HT-29 (cell line): ENCODE measurements at regions not wholly inside any gene's neighbourhood (a gene's known extent, or its start where the extent isn't known, plus 50 kb on each side); places are given as distances from the start of the nearest gene placed in this dataset.

Source experiments
- DNase-seq: peaks from one replicate; pipeline ENCODE4 v3.0.0-alpha.2; 2015; ENCODE audit warnings: low spot score

DNA sequence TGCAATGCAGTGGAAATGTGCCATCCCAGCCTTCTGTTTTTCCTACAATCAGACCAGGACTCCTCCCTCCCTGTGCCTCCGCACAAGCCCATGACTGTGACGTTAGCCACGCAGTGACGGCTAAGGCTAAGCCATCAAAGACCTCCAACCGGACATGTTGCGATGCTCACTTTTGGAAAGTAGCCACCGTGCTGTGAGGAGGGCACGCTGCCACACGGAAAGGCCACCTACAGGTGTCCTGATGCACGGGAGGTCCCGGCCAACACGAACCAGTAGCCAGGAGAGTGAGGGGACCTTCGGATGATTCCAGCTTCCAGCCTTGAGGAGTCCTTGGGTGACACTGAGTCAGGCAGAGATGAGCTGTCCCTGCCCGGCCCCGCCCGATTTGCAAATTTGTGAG is 53.9 kb downstream of the FOXL1 start:
- DNase-seq, result no peak

DNA sequence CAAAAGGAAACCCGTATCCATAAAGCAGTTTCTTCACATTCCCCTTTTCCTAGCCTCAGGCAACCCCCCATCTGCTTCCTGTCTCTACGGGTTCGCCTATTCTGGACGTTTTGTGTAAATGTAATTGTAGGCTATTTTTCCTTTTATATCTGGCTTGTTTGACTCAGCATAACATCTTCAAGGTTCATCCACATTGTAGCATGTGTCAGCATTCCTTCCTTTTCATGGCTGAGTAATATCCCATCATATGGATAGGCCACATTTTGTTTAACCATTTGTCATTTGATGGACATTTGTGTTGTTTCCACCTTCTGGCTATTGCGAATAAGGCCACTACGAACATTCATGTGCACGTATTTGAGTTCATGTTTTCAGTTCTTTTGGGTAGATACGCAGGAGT is 54.6 kb downstream of the FOXL1 start:
- no peak for DNase-seq

DNA sequence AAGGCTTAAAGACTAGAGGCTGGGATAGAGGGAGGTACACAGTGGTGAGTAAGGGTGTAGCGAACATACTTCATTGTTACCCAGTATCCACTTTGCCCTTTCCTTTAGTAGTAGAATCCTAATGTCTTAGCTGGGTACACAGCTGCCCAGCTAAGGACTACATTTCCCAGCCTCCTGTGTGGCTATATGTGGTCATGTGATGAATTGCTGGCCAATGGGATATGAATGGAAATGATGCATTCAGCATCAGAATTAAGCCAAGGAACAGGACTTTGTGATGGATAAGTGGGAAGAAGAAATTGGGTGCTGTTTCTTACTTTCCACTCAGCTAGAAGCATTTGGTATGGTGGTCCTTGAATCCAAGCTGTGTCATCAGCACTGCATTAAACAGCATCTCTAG is 55.9 kb downstream of the FOXL1 start:
- no peak for DNase-seq

- DNase-seq, result no peak
Measured at GRCh38 chr16:86635176-86635876, 57.0 kb downstream of the FOXL1 start.

DNA sequence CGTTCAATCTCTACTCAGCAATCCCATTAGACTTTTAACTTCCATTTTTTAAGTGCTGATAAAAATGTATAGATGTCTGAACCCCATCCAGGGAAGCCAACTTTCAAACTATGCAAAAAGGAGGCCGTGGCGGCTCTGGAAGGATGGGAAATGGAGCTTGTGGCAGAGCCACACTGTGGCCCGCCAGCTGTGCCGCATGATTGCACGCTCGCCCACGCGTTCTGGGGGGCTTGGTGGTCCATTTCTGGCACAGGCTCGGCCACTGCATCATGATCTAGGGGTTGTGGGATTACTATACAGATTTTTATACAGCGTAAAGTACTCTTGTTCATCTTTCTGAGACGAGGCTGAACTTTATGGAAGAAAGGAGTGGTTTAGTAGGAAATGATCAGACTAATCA is 57.6 kb downstream of the FOXL1 start:
- no peak for DNase-seq

DNA sequence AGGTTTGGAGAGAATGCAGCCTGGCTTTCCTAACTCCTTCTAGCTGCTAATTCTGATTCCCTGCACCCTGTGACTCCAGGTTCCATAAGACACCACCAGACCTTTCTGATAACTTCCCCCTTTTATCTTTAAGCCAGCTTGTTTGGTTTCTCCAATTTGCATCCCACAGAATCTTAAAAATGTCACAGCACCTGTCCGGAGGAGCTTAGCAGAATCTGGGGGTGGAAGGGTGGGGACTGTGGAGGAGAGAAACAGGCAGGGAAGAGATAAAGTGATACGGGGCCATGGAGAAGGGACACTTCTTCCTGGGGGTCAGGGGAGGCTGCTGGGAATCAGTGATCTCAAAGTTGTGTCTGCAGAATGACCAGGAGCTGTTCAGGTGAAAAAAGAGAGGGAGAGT is 59.4 kb downstream of the FOXL1 start:
- no peak for DNase-seq

DNA sequence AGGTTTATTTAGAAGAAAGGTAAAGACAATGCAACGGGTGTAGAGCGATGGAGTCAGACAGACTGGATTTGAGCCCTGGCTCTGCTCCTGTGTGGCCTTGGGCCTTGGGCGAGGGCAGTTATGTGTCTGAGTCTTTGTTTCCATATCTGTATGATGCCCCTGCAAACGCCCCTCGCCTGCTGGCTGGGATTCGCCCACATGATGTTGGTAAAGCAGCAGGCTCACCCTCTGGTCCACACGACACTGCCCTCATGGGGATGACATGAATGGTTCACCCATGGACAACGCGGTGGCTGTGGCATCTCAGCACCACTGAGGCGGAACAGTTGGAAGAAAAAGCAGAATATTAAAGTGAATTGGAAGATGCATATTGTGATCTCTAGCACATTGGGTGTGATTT is 60.3 kb downstream of the FOXL1 start:
- DNase-seq, result no peak

- no peak for DNase-seq
Measured at GRCh38 chr16:86639354-86639753, 61.0 kb downstream of the FOXL1 start.

- no peak for DNase-seq
Measured at GRCh38 chr16:86640265-86640843, 62.0 kb downstream of the FOXL1 start.

GRCh38 chr16:86642087-86642486 is 63.7 kb downstream of the FOXL1 start:
- no peak for DNase-seq

DNA sequence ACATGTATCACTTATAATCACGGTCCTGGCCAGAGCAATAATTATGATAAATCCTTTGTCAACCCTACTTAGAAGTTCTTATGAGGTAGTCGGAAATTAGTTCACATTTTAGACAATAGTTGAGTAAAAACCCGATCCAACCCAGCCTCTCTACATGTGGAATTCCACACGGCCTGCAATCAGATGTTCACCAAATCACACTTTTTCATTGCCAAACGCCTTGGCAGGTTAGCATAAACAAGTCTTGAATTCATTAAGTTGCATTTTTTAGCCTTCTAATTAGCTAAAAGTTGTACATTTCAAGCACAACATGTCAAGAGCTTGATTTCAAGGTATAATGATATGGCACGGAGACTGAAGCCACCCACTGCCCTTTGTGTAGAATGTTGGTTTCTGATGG is 65.3 kb downstream of the FOXL1 start:
- DNase-seq, result no peak

DNA sequence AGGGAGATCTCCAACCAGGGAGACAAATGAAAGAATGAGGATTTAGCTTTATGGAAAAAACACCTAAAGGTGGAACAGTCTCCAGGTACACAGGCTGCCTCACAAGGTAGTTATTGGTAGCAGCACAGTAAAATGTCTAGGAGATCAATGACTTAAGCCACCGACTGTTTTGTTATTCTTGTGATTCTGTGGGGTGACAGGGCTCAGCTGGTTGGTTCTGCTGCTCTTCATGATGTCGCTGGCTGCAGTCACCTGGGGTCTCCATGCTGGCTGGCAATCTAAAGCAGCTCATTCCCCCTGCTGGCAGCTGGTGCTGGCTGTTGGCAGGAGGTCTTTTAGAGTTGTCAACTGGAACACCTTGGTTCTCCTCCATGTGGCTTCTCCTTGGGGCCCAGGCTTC is 69.2 kb downstream of the FOXL1 start:
- DNase-seq, result no peak

DNA sequence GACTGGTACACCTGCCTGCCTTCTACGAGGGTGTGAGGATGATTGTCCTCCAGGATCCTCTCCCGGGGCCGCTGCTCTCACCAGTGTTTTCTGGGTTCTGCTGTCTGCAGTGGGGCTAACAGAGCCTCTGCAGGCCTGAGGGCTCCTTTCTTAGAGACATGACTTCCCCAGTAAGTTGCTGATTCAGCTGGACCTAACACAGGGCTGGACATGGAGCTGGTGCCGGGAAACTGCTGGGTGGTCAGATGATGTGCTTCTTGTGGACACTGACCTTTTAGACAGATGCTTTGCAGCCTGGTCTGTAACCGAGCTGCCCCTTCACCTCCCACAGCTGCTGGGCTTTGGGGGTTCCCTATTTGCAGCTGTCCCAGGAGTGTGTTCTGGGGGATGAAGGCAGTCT is 71.5 kb downstream of the FOXL1 start:
- no peak for DNase-seq

DNA sequence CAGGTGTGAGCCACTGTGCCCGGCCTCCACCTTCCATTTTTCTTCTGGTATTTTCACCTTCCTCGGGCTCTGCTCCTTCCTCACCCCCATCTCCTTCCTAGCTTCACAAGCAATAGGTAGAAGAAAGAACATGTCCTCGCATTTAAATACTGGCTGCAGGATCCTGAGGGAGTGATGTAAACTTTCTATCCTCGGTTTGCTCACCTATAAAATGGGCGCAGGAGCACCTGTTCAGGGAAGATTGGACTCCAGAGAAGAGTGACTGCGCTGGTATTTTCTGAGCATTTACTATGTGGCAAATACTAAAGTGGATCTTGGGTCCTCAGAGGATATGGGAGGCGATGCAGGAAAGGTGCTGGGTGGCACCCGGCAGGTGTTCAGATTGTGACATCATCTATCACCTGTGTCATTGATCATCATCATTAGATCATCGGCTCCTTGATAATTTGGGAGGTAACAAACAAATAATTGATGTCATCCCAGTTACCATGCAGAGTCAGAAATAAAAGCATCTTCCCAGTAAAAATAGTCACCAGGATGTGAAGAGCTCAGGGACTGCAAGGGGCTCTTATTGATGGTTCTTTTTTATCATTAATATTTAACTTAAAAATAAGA is 72.8 kb downstream of the FOXL1 start:
- DNase-seq, result no peak

- DNase-seq, result no peak
Measured at GRCh38 chr16:86651823-86652222, 73.5 kb downstream of the FOXL1 start.

DNA sequence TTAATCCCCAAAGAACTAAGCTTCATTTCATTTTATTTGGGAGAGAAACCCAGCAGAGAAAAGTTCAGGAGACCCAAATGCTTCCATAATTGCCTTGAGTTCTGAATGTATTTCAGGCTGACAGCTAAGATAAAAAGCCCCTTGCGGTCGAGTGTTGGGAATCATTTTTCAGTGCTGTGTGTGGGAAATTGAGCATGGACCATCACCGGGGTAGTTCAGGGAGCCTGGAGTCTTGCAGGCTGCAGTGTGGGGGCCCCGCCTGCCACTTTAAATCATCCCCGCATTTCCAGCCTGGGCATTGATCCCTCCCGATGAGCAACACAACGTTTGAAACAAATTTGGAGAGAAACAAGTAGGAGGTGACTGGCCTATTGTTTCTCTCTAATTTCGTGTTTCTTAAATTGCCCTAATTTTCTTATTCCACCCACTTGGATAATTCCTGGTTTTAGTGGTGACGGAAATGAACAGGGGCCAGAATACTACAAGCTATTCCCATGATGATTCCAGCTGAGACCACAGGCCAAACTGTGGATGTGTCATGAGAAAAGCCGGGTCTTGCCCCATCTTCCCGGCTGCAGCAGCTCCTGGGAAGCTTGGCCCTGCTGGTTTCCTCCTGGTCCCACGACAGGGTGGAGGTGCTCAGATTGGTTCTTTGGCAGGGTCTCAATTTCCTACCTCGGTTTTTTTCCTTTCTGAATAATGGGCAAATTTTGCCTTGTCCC is 75.1 kb downstream of the FOXL1 start:
- DNase-seq, result no peak

DNA sequence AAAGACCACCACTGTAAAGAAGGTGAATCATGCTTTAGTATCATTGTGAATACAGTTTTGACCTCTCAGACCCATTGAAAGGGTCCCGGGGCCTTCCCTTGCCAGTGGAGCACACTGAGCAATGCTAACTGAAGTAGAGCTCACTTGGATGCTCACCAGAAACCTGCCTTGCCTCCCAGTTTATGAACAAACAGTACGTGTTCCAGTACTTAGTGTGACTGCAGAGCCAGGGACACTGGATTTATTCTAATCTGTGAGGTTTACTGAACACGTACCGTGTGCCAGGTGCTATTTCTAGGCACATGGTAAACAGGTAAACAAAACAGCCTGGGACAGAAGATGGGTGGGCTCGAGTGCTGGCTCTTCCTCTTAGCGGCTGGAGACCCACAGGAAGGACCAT is 79.6 kb downstream of the FOXL1 start:
- no peak for DNase-seq

DNA sequence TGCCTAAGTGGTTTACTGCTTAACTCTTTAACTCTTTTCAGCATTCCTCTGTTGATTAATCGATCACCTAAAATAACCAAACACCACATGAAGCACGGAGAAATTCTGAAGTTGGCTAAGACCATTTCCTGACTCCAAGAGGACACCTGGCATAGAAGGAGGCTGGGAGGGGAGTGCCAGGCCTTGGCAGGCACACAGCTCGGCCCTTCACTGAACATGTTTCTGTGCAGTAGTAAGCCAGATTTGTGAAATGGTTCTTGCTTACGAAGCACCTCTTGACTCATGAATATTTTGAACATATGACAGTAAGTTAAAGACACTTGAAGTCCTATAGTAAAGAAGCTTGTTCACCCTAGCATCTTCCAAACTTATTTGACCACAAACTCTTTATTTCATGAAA is 82.3 kb downstream of the FOXL1 start:
- no peak for DNase-seq

DNA sequence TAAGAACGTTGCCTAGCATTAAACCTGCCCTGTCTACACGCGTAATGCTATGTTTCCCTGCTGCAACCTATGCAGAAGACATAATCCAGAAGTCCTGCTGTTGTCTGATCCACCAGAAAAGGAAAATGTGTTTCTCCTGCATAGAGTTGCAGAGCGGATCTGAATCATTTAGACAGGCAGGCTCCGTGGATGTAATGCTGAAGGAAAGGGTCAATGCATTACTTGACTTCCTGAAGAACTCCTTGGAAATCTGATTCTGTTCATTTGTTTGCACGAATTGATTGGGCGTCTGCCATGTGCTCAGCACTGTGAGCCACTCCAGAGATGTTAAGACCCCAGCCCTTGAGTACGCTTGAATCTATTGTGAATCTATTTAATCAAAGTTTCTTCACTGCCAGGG is 83.4 kb downstream of the FOXL1 start:
- no peak for DNase-seq

GRCh38 chr16:86662195-86662594 is 83.8 kb downstream of the FOXL1 start:
- no peak for DNase-seq

- no peak for DNase-seq
Measured at GRCh38 chr16:86662740-86663139, 84.4 kb downstream of the FOXL1 start.

GRCh38 chr16:86663685-86664521 is 85.6 kb downstream of the FOXL1 start:
- peak; percentile 46 for DNase-seq
